DND-41 (cell line): ENCODE measurements at regions not wholly inside any gene's neighbourhood (a gene's known extent, or its start where the extent isn't known, plus 50 kb on each side); places are given as distances from the start of the nearest gene placed in this dataset.

ENCODE experiments used
- ATAC-seq: fragments of 200-7000 bp; cut with Tn5 transposase; 3 replicates; pipeline ENCODE4 v1.9.1; 2021; ENCODE audit warnings: low read depth; ENCODE audit not compliant: insufficient read depth
- DNase-seq: peaks from one replicate; pipeline ENCODE4 v3.0.0-alpha.2; 2020
- H2AFZ ChIP-seq: 2 replicates; pipeline ENCODE4 v1.6.0; 2012; ENCODE audit warnings: low read depth, low read length
- H3K27ac ChIP-seq: 2 replicates; pipeline ENCODE4 v1.5.1; 2012; ENCODE audit warnings: low read length, inconsistent platforms
- H3K27me3 ChIP-seq: fragments of 200-600 bp; sonication (generic); 2 replicates; pipeline ENCODE4 v1.6.0; 2012; ENCODE audit warnings: low read length, mild to moderate bottlenecking, inconsistent platforms; ENCODE audit not compliant: insufficient read depth, poor library complexity
- H3K36me3 ChIP-seq: 2 replicates; pipeline ENCODE4 v1.5.1; 2012; ENCODE audit warnings: low read length, inconsistent platforms; ENCODE audit not compliant: insufficient read depth
- H3K4me1 ChIP-seq: 2 replicates; pipeline ENCODE4 v1.5.1; 2012; ENCODE audit warnings: mild to moderate bottlenecking, low read length; ENCODE audit not compliant: insufficient read depth
- H3K4me2 ChIP-seq: 2 replicates; pipeline ENCODE4 v1.6.0; 2012; ENCODE audit warnings: mild to moderate bottlenecking, moderate library complexity, low read length, inconsistent platforms; ENCODE audit not compliant: insufficient read depth
- H3K4me3 ChIP-seq, 2 experiments: fragments of 200-600 bp in 1 of 2; shearing (Covaris generic) in 1 of 2; 2 replicates each; pipeline ENCODE4 v1.5.1; 2012 to 2016; ENCODE audit warnings: inconsistent platforms in 2 of 2, low read length in 2 of 2, mild to moderate bottlenecking in 2 of 2, low read depth in 1 of 2, moderate library complexity in 1 of 2
- H3K79me2 ChIP-seq: 2 replicates; pipeline ENCODE4 v1.6.0; 2012; ENCODE audit warnings: low read length, inconsistent platforms; ENCODE audit not compliant: insufficient read depth
- H3K9ac ChIP-seq: 2 replicates; pipeline ENCODE4 v1.6.0; 2012; ENCODE audit warnings: low read depth, mild to moderate bottlenecking, inconsistent platforms, low read length, moderate library complexity
- H3K9me3 ChIP-seq: 2 replicates; pipeline ENCODE4 v1.5.1; 2012; ENCODE audit warnings: low read length, moderate library complexity, mild to moderate bottlenecking, inconsistent platforms; ENCODE audit not compliant: insufficient read depth, severe bottlenecking
- H4K20me1 ChIP-seq: 2 replicates; pipeline ENCODE4 v1.6.0; 2012; ENCODE audit warnings: low read length; ENCODE audit not compliant: insufficient read depth
- CTCF ChIP-seq: IDR thresholded peaks from 2 replicates; pipeline ENCODE4 v1.5.1; 2012; ENCODE audit warnings: borderline replicate concordance, low read length, moderate library complexity, mild to moderate bottlenecking; ENCODE audit not compliant: poor library complexity, severe bottlenecking; ENCODE audit errors: extremely low read depth
- EZH2 ChIP-seq: IDR thresholded peaks from 3 replicates; pipeline ENCODE4 v1.6.1; 2012; ENCODE audit warnings: borderline replicate concordance, low read depth, mild to moderate bottlenecking, moderate library complexity, low read length, inconsistent platforms; ENCODE audit not compliant: severe bottlenecking

- TF ChIP-seq EZH2 (no peak), CTCF (no peak)
- H3K27me3 ChIP-seq: no peaks in the 10 kb centered on the region
- H3K4me2 ChIP-seq: peak overlapping the region; percentile 0; the same call in 1 of the 2 replicates
- ATAC-seq: peak; percentile 95
- no peak overlapping the region for H3K4me3 ChIP-seq
- H4K20me1 ChIP-seq: no peaks in the 10 kb centered on the region
- peaks cover 38% of the 10 kb centered on the region for H3K4me1 ChIP-seq
- H3K27ac ChIP-seq: peak overlapping the region; percentile 72
- peak; percentile 44 for DNase-seq
- peaks cover 27% of the 10 kb centered on the region for H3K9me3 ChIP-seq
- H2AFZ ChIP-seq: no peak overlapping the region
- no peaks in the 10 kb centered on the region for H3K79me2 ChIP-seq
- no peak overlapping the region for H3K9ac ChIP-seq
- no peaks in the 10 kb centered on the region for H3K36me3 ChIP-seq
These were observed 1274.5 kb upstream of the TMEFF2 start for GRCh38 chr2:193469251-193469650.

- TF ChIP-seq CTCF: no peak
- no peak for TF ChIP-seq EZH2
- Histone ChIP-seq H3K4me3 (no peak overlapping the region), H3K79me2 (no peaks in the 10 kb centered on the region), H2AFZ (no peak overlapping the region; the same call in 1 of the 2 replicates), H3K9me3 (peaks cover 20% of the 10 kb centered on the region), H4K20me1 (no peaks in the 10 kb centered on the region), H3K27ac (no peak overlapping the region), H3K4me1 (peaks cover 39% of the 10 kb centered on the region), H3K27me3 (no peaks in the 10 kb centered on the region), H3K4me2 (no peak overlapping the region), H3K9ac (no peak overlapping the region), H3K36me3 (no peaks in the 10 kb centered on the region)
- no peak for ATAC-seq
- DNase-seq: no peak
These were observed 1272.7 kb upstream of the TMEFF2 start for GRCh38 chr2:193467276-193467987.

GRCh38 chr2:193463011-193463410 lies 1268.3 kb upstream of the TMEFF2 start:
- peaks cover 16% of the 10 kb centered on the region for H3K4me1 ChIP-seq
- H4K20me1 ChIP-seq: no peaks in the 10 kb centered on the region
- H3K4me2 ChIP-seq: no peak overlapping the region
- H3K4me3 ChIP-seq: no peak overlapping the region
- H3K36me3 ChIP-seq: no peaks in the 10 kb centered on the region
- H3K9ac ChIP-seq: no peak overlapping the region
- no peaks in the 10 kb centered on the region for H3K9me3 ChIP-seq
- no peak overlapping the region for H3K27ac ChIP-seq
- no peaks in the 10 kb centered on the region for H3K27me3 ChIP-seq
- H2AFZ ChIP-seq: no peak overlapping the region
- no peak for ATAC-seq
- H3K79me2 ChIP-seq: no peaks in the 10 kb centered on the region
- no peak for DNase-seq
- TF ChIP-seq EZH2 (no peak), CTCF (no peak)
